GM12892 (cell line): ENCODE measurements at regions not wholly inside any gene's neighbourhood (a gene's known extent, or its start where the extent isn't known, plus 50 kb on each side); places are given as distances from the start of the nearest gene placed in this dataset.
"Not testable (repeated sequence)": the region's sequence is repeated elsewhere in the genome, so short reads cannot be mapped to it uniquely, and the experiment has no call there.

Experiments
- POLR2A ChIP-seq: IDR thresholded peaks from 2 replicates; pipeline ENCODE4 v1.6.1; 2011; ENCODE audit warnings: low read depth, low read length, control low read depth
- POLR2AphosphoS5 ChIP-seq: IDR thresholded peaks from 2 replicates; pipeline ENCODE4 v1.6.1; 2011; ENCODE audit warnings: low read depth, low read length, control low read depth

DNA sequence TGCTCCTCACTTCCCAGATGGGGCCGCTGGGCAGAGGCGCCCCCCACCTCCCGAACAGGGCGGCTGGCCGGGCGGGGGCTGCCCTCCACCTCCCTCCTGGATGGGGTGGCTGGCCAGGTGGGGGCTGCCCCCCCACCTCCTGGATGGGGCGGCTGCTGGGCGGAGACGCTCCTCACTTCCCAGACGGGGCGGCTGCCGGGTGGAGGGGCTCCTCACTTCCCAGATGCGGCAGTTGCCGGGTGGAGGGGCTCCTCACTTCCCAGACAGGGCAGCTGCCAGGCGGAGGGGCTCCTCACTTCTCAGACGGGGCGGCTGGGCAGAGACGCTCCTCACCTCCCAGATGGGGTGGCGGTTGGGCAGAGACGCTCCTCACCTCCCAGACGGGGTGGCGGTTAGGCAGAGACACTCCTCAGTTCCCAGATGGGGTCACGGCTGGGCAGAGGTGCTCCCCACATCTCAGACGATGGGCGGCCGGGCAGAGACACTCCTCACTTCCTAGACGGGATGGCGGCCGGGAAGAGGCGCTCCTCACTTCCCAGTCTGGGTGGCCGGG lies 428.8 kb downstream of the FGF13 start:
- TF ChIP-seq POLR2A, POLR2AphosphoS5: not testable (repeated sequence)
